Type B pancreatic cell (in vitro differentiated cells): ENCODE measurements at regions not wholly inside any gene's neighbourhood (a gene's known extent, or its start where the extent isn't known, plus 50 kb on each side); places are given as distances from the start of the nearest gene placed in this dataset.

Source experiments
- DNase-seq: peaks from one replicate; pipeline ENCODE4 v3.0.0; 2021; ENCODE audit warnings: mixed read lengths; ENCODE audit not compliant: unreplicated experiment; ENCODE audit errors: extremely low spot score
- H3K27ac Mint-ChIP-seq: 2 replicates; pipeline ENCODE4 v1.8.0; 2021; ENCODE audit warnings: mild to moderate bottlenecking, mixed read lengths
- H3K27me3 Mint-ChIP-seq: 2 replicates; pipeline ENCODE4 v1.8.0; 2021; ENCODE audit warnings: mixed read lengths
- H3K36me3 Mint-ChIP-seq: 2 replicates; pipeline ENCODE4 v1.8.0; 2021; ENCODE audit warnings: mixed read lengths
- H3K4me1 Mint-ChIP-seq: one replicate; pipeline ENCODE4 v1.8.0; 2021; ENCODE audit warnings: mixed read lengths; ENCODE audit not compliant: unreplicated experiment
- H3K4me3 Mint-ChIP-seq: 2 replicates; pipeline ENCODE4 v1.8.0; 2021; ENCODE audit warnings: mild to moderate bottlenecking, mixed read lengths
- H3K9me3 Mint-ChIP-seq: 2 replicates; pipeline ENCODE4 v1.8.0; 2021; ENCODE audit warnings: mixed read lengths
- CTCF ChIP-seq: fragments of 200-600 bp; sonication (generic); conservative IDR thresholded peaks from 2 replicates; pipeline ENCODE4 v1.5.0; 2021; ENCODE audit warnings: antibody characterized with exemption, mild to moderate bottlenecking

GRCh38 chr21:15439726-15440125 is 290.1 kb upstream of the USP25 start:
- H3K4me3 Mint-ChIP-seq: no peak overlapping the region
- peaks cover 3% of the 10 kb centered on the region for H3K9me3 Mint-ChIP-seq
- no peaks in the 10 kb centered on the region for H3K36me3 Mint-ChIP-seq
- no peak for DNase-seq
- TF ChIP-seq CTCF: no peak
- no peaks in the 10 kb centered on the region for H3K27me3 Mint-ChIP-seq
- no peak overlapping the region for H3K27ac Mint-ChIP-seq
- H3K4me1 Mint-ChIP-seq: peaks cover 40% of the 10 kb centered on the region

- Mint-ChIP-seq H3K27ac (no peak overlapping the region), H3K36me3 (no peaks in the 10 kb centered on the region), H3K27me3 (no peaks in the 10 kb centered on the region), H3K4me3 (peak overlapping the region; percentile 18), H3K9me3 (no peaks in the 10 kb centered on the region), H3K4me1 (peaks cover 48% of the 10 kb centered on the region)
- no peak for DNase-seq
- TF ChIP-seq CTCF: no peak
These were observed 288.7 kb upstream of the USP25 start for GRCh38 chr21:15441060-15441493.

GRCh38 chr21:15441992-15442391 is 287.8 kb upstream of the USP25 start:
- no peak for DNase-seq
- H3K27me3 Mint-ChIP-seq: no peaks in the 10 kb centered on the region
- no peak for TF ChIP-seq CTCF
- no peaks in the 10 kb centered on the region for H3K36me3 Mint-ChIP-seq
- H3K4me3 Mint-ChIP-seq: no peak overlapping the region
- H3K4me1 Mint-ChIP-seq: peaks cover 48% of the 10 kb centered on the region
- no peak overlapping the region for H3K27ac Mint-ChIP-seq
- H3K9me3 Mint-ChIP-seq: no peaks in the 10 kb centered on the region

GRCh38 chr21:15442743-15443469 is 286.9 kb upstream of the USP25 start:
- peak overlapping the region; percentile 57 for H3K27ac Mint-ChIP-seq

GRCh38 chr21:15443740-15444117 is 286.1 kb upstream of the USP25 start:
- Mint-ChIP-seq H3K27me3 (no peaks in the 10 kb centered on the region), H3K4me3 (peak overlapping the region; percentile 55), H3K4me1 (peaks cover 43% of the 10 kb centered on the region), H3K9me3 (no peaks in the 10 kb centered on the region), H3K36me3 (no peaks in the 10 kb centered on the region), H3K27ac (peak overlapping the region; percentile 57)
- DNase-seq: no peak
- TF ChIP-seq CTCF: no peak

More at GRCh38 chr21:15442743-15443469, 286.9 kb upstream of the USP25 start:
- H3K4me1 Mint-ChIP-seq: peaks cover 45% of the 10 kb centered on the region
- H3K36me3 Mint-ChIP-seq: no peaks in the 10 kb centered on the region
- H3K9me3 Mint-ChIP-seq: no peaks in the 10 kb centered on the region
- H3K4me3 Mint-ChIP-seq: peak overlapping the region; percentile 42
- TF ChIP-seq CTCF: no peak
- no peaks in the 10 kb centered on the region for H3K27me3 Mint-ChIP-seq
- DNase-seq: no peak
